ENCODE measurements at regions not wholly inside any gene's neighbourhood (a gene's known extent, or its start where the extent isn't known, plus 50 kb on each side); places are given as distances from the start of the nearest gene placed in this dataset.

DNA sequence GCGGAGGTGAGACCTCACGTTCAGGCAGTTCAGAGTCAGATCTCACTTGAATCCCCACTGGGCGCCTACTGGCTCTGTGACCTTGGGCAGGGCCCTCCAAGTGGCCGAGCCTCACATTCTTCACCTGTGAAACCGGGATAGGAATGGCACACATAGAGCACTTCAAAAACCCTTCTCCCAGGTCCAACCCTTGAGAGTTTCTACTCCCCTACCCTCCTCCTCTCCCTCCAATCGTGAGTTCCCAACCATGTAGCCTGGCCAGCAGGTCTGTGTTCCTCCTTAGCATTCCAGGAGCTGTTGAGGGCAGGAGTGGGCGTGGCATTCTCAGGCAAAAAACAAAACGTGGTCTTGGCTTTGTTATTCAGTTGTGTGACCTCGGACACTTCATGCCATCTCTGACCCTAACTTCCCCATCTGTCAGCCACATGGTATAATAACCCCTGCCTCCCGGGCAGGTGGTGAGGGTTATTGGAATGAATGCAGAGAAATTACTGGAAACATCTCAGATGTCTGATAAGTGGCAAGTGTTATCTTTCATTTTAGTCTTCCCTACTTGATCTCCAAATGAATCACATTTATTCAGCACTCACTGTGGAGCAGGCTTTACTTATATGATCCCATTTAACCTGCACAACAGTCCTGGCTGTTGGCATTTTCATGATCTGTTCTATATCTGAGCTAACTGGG lies 112.8 kb upstream of the BOD1 start:
- H4K8ac ChIP-seq (replicated peaks; ENCODE audit: insufficient read length, low read depth, low read length) = no peak overlapping the region
- no peak overlapping the region for H3T11ph ChIP-seq (ENCODE audit: low read length)
- no peak overlapping the region for H3K9ac ChIP-seq (ENCODE audit: extremely low read depth, insufficient read length, low read length)
- no peak overlapping the region for H2AK5ac ChIP-seq (ENCODE audit: insufficient read length, low read length)
- WGBS (ENCODE audit: extremely low coverage, insufficient read length, low lambda C conversion rate) = no CpG with 5 or more reads among the region's 10 CpGs
- no peak overlapping the region for H3K4ac ChIP-seq (ENCODE audit: low read depth, low read length)
- peaks cover 13 to 23% (median 19%) of the 10 kb centered on the region in 3 experiments for H3K36me3 Mint-ChIP-seq (ENCODE audit: insufficient read depth in 1 of 3, low read depth in 3 of 3)
- no peak overlapping the region for H3K14ac ChIP-seq (ENCODE audit: insufficient read depth, low read length)
- no peak for TF ChIP-seq CTCF (conservative IDR thresholded peaks at IDR 0.05)
- no peak overlapping the region for H4K5ac ChIP-seq (ENCODE audit: insufficient read length, low read depth, low read length)
- no peak overlapping the region for H3K56ac ChIP-seq (ENCODE audit: insufficient read length, low read depth, low read length)
- no peak overlapping the region for H3K4me3 Mint-ChIP-seq
- no peak overlapping the region for H2BK5ac ChIP-seq (ENCODE audit: insufficient read length, low read length)
- H3K79me1 ChIP-seq (ENCODE audit: insufficient read depth, low read depth, low read length, poor library complexity, severe bottlenecking) = no peaks in the 10 kb centered on the region
- H2AFZ ChIP-seq (ENCODE audit: low read length) = no peak overlapping the region
- H3K9me3 Mint-ChIP-seq = peaks cover 7 to 8% of the 10 kb centered on the region in 2 experiments; a peak in 3 of 5 replicates
- H2BK120ac ChIP-seq (ENCODE audit: low read depth, low read length, poor library complexity, severe bottlenecking) = no peak overlapping the region
- no peaks in the 10 kb centered on the region for H4K20me1 ChIP-seq (ENCODE audit: control insufficient read depth, insufficient read depth, insufficient read length)
- H3K9me3 ChIP-seq (ENCODE audit: control insufficient read depth, low read depth, low read length) = no peaks in the 10 kb centered on the region
- no peaks in the 10 kb centered on the region for H3K27me3 Mint-ChIP-seq (ENCODE audit: low read depth)
- no peak overlapping the region for H2BK12ac ChIP-seq (ENCODE audit: insufficient read length, low read depth, low read length)
- H3K23ac ChIP-seq (ENCODE audit: insufficient read length, low read depth, low read length) = no peak overlapping the region
- peak overlapping the region in 1 of 3 experiments; percentile 49; a peak in 1 of 7 replicates for H3K27ac Mint-ChIP-seq
- no peak overlapping the region for H3K27ac ChIP-seq (ENCODE audit: insufficient read length, low read depth, low read length)
- no peaks in the 10 kb centered on the region; the same call in 1 of the 2 replicates for H3K4me1 ChIP-seq (ENCODE audit: insufficient read depth, low read length)
- no peak overlapping the region for H3K18ac ChIP-seq (ENCODE audit: insufficient read length, low read depth, low read length)
- DNase-seq = peak; percentile 46
- H4K91ac ChIP-seq (ENCODE audit: insufficient read length, low read depth, low read length) = no peak overlapping the region
- H3K23me2 ChIP-seq (ENCODE audit: insufficient read length, low read depth, low read length, poor library complexity, severe bottlenecking) = no peaks in the 10 kb centered on the region
- no peak overlapping the region for H2BK15ac ChIP-seq (ENCODE audit: low read depth, low read length)
- H3K27me3 ChIP-seq (ENCODE audit: insufficient read depth, low read length) = no peaks in the 10 kb centered on the region
- H3K4me1 Mint-ChIP-seq = peaks cover 24 to 34% of the 10 kb centered on the region in 2 experiments
- H3K79me2 ChIP-seq (ENCODE audit: insufficient read depth, low read length) = no peaks in the 10 kb centered on the region
- H3K4me2 ChIP-seq (ENCODE audit: insufficient read depth, insufficient read length, low read length) = no peak overlapping the region
- H2BK20ac ChIP-seq (ENCODE audit: low read depth, low read length, poor library complexity, severe bottlenecking) = no peak overlapping the region

Data from H9 (cell line).